ENCODE measurements at regions not wholly inside any gene's neighbourhood (a gene's known extent, or its start where the extent isn't known, plus 50 kb on each side); places are given as distances from the start of the nearest gene placed in this dataset.
A peak's percentile ranks its signal among the peaks of the same experiment; 100 is the strongest.
"Not testable (repeated sequence)": the region's sequence is repeated elsewhere in the genome, so short reads cannot be mapped to it uniquely, and the experiment has no call there.

DNA sequence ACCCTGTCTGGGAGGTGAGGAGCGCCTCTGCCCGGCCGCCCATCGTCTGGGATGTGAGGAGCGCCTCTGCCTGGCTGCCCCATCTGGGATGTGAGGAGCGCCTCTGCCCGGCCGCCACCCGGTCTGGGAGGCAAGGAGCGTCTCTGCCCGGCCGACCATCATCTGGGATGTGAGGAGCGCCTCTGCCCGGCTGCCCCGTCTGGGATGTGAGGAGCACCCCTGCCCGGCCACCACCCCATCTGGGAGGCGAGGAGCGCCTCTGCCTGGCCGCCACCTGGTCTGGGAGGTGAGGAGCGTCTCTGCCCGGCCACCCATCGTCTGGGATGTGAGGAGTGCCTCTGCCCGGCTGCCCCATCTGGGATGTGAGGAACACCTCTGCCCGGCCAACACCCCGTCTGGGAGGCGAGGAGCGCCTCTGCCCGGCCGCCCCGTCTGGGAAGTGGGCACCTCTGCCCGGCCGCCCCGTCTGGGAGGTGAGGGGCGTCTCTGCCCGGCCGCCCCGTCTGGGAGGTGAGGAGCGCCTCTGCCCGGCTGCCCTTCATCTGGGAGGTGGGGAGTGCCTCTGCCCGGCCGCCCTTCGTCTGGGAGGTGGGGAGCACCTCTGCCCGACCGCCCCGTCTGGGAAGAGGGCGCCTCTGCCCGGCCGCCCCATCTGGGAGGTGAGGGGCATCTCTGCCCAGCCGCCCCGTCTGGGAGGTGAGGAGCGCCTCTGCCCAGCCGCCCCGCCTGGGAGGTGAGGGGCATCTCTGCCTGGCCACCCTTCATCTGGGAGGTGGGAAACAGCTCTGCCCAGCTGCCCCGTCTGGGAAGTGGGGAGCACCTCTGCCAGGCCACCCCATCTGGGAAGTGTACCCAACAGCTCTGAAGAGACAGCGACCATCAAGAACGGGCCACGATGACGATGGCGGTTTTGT lies 399.7 kb downstream of the CAAP1 start:
- DNase-seq (ENCODE audit: low read depth), result not testable (repeated sequence)

DNA sequence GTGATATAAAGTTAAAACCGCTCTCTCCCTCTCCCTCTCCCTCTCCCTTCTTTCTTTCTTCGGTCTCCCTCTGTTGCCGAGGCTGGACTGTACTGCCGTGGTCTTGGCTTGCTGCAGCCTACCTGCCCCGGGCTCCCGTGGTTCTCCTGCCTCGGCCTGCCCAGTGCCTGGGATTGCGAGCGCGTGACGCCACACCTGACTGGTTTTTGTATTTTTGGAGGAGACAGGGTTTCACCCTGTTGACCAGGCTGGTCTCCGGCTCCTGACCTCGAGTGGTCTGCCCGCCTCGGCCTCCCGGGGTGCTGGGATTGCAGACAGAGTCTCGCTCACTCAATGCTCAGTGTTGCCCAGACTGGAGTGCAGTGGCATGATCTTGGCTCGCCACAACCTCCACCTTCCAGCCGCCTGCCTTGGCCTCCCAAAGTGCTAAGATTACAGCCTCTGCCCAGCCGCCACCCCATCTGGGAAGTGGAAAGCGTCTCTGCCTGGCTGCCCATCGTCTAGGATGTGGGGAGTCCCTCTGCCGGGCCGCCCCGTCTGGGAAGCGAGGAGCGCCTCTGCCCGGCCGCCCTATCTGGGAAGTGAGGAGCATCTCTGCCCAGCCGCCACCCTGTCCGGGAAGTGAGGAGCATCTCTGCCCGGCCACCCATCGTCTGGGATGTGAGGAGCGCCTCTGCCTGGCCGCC lies 400.5 kb downstream of the CAAP1 start:
- DNase-seq (ENCODE audit: low read depth), result not testable (repeated sequence)

DNA sequence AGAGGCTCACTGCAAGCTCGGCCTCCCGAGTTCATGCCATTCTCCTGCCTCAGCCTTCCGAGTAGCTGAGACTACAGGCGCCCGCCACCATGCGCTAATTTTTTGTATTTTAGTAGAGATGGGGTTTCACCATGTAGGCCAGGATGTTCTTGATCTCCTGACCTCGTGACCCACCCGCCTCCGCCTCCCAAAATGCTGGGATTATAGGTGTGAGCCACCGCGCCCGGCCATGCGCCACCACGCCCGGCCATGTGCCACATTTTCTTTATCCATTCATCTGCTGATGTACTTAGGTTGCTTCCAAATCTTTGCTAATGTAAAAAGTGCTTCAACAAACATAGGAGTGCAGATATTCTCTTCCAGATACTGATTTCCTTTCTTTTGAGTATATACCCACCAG lies 408.6 kb downstream of the CAAP1 start:
- DNase-seq (ENCODE audit: low read depth), result no peak

DNA sequence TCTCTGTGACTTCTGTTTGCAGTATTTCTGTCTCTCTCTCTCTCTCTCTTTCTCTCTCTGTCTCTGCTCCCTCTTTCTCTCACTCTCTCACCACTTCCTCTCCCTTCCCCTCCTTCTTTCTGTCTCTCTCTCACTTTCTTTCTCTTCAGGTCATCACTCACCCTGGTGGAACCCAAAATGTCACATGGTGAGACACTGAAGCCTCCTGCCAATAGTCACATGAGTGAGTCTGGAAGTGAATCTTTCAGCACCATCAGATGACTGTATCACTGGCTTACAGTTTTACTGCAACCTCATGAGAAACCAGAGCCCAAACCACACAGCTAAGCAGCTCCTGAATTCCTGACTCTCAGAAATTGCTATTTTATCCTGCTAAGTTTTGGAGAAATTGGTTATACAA lies 414.6 kb downstream of the CAAP1 start:
- no peak for DNase-seq (ENCODE audit: low read depth)

DNA sequence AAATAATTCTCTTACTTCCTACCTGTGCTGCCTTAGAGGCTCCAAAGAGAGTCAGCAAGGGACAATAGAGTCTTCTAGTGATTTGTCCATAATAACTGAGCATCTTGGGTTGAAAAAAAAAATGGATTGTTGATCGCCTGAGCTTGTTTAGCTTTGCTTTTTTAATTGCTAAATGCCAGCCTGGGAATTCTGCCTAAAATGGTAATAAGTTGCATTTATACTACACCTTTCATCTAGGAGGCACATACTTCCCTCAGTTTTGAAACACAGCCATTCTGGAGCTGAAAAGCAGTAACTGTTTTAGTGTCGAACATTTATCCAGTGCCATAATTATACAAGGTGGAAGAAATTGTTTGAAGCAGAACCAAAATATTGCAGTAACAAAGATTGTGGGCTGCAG lies 421.3 kb downstream of the CAAP1 start:
- DNase-seq (ENCODE audit: low read depth), result no peak

DNA sequence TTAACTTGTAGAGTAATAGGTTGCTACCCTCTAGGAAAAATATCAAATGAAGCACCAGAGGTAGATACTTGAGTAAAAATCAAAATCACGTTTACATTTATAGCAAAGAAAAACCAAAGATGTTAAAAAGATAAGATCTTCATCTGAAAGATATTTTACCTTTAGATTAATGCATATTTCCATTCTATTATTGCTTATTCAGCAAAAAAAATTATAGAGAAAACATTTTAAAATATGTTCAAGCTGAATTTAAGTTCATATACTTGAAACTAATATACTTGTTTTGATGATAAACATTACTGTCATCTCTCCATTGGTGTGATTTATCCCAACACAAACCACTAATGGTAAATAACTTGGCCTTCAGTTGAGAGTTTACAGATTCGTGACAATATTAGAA lies 422.3 kb downstream of the CAAP1 start:
- DNase-seq (ENCODE audit: low read depth), result no peak

DNA sequence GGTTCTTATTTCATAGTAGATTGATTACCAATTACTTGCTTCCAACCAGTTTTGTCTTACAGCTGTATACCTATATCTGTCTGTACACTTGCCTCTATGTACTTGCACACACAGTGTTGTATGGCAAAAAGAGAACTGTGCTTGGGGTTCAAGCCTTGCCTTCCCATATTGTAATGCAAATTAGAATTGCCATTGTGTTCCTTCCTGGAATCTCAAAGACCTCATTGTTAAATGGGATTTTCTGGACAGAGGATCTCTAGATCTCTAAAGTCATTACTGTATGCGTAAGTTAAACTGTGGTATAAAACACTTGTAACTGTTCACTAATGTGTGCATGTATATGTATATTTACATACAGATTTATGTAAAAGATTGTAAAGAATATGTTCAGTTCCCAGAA lies 428.8 kb downstream of the CAAP1 start:
- DNase-seq (ENCODE audit: low read depth), result no peak

DNA sequence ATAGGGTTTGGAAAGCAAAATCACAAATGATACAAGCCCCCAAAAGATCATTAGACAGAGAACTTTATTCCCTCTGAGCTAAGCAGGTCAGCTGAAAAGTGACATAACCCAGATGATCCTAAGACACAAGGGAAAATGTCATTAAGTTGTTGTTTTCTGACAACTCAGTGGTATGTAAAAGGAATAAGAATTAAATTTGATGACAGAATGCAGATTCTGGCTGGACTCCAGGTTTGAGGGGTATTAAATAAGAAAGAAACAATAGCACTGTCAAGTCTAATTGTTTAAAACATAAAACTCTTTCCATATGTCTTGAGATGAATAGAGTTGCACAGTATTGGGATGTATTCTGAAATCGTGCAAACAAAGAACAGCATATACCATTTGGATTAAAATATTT lies 429.9 kb downstream of the CAAP1 start:
- DNase-seq (ENCODE audit: low read depth), result no peak

DNA sequence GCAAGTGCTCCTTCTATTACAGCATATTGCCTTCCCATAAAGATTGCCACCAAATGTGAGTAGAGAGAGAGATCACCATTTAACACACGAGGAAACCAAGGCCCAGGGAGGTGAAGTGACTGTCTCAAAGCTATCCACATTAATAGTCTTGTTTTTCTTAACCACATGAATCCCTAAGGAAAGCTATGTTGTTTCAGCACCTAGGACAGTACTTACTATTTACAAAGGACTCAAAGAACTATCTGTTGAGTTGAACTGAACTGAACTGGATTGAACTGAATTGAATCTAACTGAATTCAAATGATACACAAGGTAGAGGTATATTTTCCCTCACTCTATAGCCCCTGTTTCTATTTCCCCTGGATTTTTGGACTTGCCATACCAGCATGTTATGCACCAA lies 430.4 kb downstream of the CAAP1 start:
- DNase-seq (ENCODE audit: low read depth), result peak; percentile 1

DNA sequence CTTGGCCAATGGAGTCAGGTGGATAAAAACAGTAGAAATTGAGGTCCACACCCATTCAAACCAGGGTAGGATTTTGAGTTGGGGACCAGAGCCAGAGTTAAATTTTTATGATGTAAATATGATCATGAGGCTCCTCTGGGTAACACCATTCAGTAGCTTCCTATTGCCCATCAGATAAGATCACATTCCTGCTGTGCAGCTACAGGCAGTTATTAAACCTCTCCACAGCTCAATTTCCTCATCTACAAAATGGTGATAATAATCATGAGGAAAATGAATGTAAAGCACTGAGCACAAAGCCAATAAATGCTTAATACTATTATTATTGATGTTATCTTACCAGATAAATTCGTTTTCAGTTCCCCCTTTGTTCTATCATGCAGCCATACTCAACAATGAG lies 432.0 kb downstream of the CAAP1 start:
- no peak for DNase-seq (ENCODE audit: low read depth)

DNA sequence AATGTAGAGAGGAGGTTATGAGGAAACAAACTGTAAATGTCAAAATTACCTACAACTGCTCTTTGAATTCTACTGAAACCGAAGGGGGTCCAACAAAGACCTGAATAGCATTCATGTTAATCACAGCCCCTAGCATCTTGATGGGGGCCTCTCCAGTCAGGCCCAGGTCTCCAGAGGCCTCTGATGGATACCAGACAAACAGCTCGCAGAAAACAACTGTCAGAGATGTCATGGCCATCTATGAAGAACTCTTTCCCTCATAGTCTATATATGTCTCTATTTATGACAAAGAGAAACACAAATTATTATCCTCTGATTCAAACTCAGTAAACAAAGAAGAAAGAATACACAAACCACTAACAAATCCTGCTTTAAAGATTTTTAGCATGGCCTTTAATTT lies 432.6 kb downstream of the CAAP1 start:
- no peak for DNase-seq (ENCODE audit: low read depth)

DNA sequence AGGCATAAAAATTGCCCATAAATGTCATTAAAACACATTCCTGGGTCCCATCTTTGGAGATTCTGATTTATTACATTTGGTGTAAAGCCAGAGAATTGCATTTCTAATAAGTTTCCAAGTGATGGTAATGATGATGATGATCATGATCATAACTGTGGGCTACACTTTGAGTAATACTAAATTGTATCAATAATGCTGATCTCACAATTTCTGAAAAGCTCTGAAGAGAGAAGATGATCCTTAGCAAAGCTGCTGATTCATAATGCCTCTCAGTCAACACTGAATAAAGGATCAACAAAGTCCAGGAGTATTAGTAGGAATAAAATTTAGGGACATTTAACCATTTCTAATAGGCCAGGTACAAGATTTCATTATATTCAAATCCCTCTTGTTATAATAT lies 434.5 kb downstream of the CAAP1 start:
- no peak for DNase-seq (ENCODE audit: low read depth)

DNA sequence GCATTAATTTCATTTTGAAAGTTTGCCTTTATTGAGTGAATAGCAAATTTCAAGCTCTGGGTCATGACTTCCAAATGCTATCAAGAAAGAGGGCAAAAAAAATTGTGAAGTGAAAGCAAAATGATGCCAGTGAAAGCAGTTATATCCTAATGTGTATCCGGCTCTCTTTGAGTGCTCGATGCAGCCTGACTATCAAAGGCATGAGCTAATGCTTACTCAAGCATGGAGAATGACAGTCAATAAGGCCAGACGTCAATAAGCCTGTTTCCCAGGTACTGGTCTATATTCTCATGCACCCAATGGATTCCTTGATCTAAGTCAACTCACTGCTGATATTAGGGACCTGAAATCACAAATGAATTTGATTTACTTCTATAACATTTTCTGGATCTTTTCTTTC lies 435.5 kb downstream of the CAAP1 start:
- DNase-seq (ENCODE audit: low read depth), result no peak

DNA sequence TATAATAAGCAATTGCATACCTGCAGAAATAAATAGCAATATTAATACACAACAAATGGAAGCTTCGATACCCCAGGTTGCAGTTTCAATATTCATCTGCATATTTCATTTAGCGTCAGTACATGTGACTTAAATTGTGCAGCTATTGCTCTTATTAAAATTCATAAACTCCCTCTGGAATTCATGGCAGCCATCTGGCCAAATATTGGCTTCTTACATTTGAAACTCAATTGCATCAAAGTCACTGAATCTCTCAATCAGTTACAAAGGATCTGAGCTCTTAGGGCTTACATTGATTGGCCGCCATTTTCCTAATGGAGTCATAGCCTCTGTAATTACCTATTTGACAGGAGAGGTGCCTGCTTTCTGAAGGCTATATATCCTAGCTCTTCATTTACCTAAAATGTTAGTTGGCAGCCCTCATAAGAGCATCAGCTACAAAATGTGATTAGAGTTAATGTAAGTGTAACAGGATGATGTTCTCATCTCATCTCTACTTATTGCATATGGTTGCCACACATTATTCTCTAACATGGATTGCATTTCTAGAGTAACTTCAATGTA lies 453.5 kb downstream of the CAAP1 start:
- DNase-seq (ENCODE audit: low read depth), result no peak

DNA sequence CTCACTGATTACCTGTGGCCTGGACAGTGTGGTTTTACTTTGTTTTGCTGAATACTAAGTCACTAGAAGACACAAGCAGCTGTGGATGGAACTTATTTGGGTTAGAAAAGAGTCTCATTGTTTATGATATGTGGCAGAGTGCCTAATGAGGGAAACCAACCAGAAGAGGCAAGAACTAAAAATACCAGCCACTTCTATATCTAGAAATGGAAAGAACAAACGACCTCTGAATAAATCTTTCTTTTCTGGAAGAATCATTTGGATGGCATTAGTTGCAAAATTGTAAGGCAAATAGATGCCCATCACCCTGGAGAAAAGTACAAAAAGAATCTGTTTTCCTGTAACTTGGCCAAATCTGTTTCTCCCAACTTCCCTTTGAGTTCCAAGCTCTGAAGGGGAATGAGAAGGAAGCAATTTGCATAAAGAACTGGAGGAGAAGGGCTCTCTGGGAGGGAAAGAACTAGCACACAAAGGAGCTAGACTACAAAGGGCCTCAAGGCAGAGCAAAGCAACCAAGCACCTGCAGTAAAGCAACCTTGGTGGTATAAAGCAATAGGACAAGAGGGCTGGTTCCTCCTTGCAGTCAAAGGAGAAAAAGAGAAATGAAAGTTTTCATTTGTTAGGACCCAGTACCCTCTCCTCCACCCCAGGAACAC lies 455.4 kb downstream of the CAAP1 start:
- DNase-seq (ENCODE audit: low read depth), result no peak

DNA sequence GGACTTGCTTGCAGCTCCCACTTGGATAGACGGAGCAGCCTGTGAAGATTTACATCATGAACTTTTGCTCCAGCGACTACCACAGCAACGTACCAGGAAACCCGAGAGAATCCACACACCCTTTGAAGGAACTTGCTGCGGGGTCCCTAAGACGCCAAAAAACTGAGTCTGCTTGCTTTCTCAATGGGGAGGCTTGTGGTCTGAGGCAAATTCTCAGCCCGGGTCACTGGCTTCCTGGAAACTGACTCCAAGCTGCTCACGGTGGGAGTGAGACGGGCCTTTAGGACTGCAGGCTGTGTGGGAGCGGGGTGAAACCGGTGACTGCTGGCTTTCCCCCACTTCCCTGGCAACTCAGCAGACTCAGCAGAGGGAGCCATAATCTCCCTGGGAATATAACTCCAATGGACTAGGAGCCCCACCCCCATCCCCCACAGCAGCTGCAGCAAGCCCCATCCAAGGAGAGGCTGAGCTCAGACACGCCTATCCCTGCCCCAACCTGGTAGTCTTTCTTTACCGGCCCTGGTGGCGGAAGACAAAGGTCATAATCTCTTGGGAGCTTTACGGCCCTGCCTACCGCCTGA lies 466.0 kb downstream of the CAAP1 start:
- DNase-seq (ENCODE audit: low read depth), result no peak

DNA sequence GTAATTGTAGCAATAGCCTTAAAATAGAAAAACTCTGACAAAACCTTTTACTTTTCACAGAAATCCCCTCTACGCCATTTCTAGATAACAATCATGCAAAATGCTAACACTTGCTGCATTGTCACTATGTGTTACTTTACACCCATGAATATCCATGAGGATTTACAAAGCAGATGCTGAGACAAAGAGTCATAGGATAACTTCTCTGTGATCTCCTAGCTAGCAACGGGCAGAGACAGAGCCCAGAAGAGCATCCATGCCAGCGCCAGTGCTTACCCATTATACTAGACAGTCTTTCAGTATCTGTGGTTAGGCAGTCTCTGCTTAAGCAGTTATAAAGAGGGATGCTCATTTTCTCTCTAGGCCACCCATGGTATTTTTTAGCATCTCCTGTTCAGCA lies 474.1 kb downstream of the CAAP1 start:
- DNase-seq (ENCODE audit: low read depth), result no peak

DNA sequence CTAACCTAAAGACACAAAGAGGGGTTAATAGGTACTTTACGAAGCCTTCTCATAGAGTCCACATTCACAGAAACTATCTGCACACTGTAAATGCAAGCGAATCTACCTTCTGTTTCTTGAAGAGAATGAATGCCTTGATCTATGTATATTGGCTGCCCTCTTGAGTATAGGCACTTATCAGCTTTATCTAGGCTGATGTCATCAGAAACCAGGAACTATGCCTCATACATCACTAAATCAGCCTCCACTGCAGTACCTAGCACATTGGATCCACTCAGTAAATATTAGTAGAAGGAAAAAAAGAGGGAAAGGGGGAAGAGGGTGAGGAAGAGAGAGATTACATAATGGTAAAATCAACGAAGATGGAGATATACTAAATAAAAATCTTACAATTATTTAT lies 477.1 kb downstream of the CAAP1 start:
- no peak for DNase-seq (ENCODE audit: low read depth)

DNA sequence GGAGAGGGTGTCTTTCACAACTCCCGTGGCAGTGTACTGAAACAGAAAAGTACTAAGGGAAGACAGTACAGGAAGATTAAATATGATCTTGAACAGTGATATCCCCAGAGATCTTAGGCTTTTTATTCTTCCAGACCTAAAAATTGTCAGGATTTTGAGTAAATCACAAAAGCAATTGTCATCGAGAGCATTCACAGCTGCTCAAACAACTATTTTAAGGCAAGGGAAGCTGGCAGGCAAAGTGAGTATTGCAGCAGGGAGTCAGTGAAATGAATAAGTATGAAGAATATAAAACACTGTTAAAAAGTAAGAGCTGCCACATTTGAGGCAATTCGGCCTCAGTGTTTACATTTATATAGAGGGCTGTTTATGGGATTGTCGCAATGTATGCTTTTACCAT lies 479.0 kb downstream of the CAAP1 start:
- no peak for DNase-seq (ENCODE audit: low read depth)

DNA sequence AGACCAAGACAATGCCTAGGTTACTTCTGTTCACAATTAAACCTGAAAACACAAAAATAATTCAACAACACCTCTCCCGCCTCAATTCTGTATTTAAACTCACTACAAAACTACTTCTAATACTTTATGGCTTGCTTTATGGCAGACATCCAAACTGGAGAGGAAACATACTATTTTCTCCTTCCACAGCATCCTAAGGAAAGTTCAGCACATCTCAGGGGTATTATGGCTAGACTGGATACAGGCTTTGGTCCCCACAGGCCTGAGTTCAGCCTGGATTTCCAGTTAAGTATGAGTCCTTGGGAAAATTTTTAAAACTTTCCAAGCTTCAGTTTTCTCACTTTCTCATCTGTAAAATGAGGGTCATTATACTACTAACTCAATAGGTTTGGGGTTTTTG lies 480.2 kb downstream of the CAAP1 start:
- no peak for DNase-seq (ENCODE audit: low read depth)

DNA sequence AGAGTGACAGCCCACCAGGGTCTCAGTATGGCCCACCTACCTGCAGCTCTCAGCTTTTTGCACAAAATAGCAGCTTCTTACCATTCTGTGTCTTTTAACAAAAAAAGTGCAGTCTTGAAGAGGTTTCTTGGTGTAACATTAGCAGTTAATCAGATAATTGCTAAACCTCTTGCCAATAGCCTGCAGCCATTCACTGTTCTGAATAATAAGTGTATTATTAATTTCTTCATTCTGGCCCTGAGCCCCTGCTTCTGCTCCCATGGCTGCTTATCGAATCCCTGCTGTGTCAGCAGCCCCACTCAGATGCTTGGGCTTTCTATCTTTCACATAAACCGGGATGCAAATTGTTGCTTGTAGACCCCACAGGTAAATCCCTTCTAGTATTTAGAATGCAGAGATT lies 485.9 kb downstream of the CAAP1 start:
- no peak for DNase-seq (ENCODE audit: low read depth)

DNA sequence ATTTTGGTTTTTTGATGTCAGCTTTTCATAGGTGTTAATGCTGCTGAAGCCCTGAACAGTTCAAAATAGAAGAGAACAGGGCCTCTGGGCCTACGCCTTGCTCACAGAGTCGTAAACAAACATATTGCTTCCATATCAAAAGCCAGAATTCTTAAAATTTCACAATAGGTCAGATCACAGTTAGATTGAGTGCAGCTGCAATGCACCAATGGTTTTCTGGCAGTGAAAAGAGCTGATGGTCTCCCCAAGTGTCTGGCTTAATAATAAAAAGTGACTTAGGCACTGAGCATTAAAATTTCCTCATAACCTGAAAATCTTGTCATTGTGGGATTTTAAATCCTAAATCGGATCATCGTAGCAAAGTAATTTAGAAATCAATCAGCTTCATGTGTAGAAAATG lies 493.0 kb downstream of the CAAP1 start:
- no peak for DNase-seq (ENCODE audit: low read depth)
